GM18861 (cell line): ENCODE measurements at regions not wholly inside any gene's neighbourhood (a gene's known extent, or its start where the extent isn't known, plus 50 kb on each side); places are given as distances from the start of the nearest gene placed in this dataset.
"Not testable (repeated sequence)": the region's sequence is repeated elsewhere in the genome, so short reads cannot be mapped to it uniquely, and the experiment has no call there.

ENCODE experiments used
- ATAC-seq: cut with Tn5 transposase; IDR thresholded peaks from one replicate; pipeline ENCODE4 v1.9.1; 2021; ENCODE audit not compliant: unreplicated experiment

- ATAC-seq: no peak
These were observed 439.1 kb downstream of the XYLT1 start for GRCh38 chr16:17031484-17032268.

GRCh38 chr16:17032332-17032731 lies 438.4 kb downstream of the XYLT1 start:
- ATAC-seq: no peak

- no peak for ATAC-seq
These were observed 436.1 kb downstream of the XYLT1 start for GRCh38 chr16:17034477-17035252.

GRCh38 chr16:17037499-17037898 lies 433.3 kb downstream of the XYLT1 start:
- no peak for ATAC-seq

- ATAC-seq: no peak
These were observed 432.3 kb downstream of the XYLT1 start for GRCh38 chr16:17038415-17038814.

- not testable (repeated sequence) for ATAC-seq
These were observed 421.7 kb downstream of the XYLT1 start for GRCh38 chr16:17049109-17049508.

- ATAC-seq: no peak
These were observed 420.3 kb downstream of the XYLT1 start for GRCh38 chr16:17050468-17050867.
